IPS-NIHi7 (cell line): ENCODE measurements at regions not wholly inside any gene's neighbourhood (a gene's known extent, or its start where the extent isn't known, plus 50 kb on each side); places are given as distances from the start of the nearest gene placed in this dataset.
"Not testable (repeated sequence)": the region's sequence is repeated elsewhere in the genome, so short reads cannot be mapped to it uniquely, and the experiment has no call there.

ENCODE experiments used
- DNase-seq: peaks from one replicate; pipeline ENCODE4 v3.0.0; 2012; ENCODE audit warnings: mixed read lengths; ENCODE audit errors: extremely low spot score

DNA sequence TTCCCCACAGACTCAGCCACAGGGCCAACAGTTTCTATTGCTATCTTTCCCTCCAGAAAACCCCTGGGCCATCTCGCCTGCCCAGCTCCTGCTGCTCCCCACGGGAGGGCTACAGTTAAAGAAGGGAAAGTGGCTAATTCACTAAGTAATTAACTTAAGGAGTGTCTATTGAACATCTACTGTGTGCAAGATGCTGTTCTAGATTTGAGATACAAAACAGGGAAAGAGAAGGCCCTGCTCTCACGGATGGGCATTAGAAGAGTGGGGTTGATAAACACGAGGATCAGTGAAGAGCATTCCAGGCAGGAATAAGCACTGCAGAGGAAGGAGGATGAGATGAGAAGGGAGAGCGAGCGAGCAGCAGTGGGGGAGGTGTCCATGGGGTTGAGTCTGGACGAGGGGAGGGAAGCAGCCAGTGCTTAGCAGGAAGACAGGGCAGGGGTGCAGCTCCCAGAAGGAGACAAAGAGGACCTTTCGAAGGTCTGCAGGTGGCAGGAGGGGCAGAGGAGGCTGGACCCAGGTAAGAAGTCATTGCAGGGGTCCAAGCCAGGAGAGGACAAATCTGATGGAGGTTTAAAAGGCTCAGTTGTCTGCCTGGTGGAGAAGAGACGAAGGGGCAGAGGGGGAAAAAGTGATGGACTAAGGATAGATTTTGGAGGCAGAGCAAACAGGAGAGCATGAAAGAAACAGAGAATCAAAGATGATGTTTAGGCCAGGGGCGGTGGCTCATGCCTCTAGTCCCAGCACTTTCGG lies 64.7 kb downstream of the KLF15 start:
- DNase-seq, result peak; percentile 12

DNA sequence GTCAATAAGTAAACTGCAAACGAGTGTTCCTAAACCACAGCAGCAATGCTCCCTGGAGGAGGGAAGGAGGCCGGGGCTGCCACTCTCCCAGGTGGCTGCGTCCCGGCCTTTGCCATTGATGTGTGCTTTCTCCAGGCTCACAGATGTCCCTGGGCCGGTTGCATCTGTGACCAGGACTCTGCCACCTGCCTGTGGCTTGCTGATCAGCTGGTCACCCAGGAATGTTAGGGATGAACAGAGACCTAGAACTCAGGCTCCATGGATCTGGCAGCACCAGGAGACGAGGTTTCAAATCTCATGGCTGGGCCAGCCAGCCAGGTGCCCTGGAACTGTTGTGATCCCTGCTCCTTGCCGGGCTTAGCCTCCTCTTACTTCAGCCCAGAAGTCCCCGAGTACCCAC lies 65.7 kb downstream of the KLF15 start:
- DNase-seq, result peak; percentile 11

DNA sequence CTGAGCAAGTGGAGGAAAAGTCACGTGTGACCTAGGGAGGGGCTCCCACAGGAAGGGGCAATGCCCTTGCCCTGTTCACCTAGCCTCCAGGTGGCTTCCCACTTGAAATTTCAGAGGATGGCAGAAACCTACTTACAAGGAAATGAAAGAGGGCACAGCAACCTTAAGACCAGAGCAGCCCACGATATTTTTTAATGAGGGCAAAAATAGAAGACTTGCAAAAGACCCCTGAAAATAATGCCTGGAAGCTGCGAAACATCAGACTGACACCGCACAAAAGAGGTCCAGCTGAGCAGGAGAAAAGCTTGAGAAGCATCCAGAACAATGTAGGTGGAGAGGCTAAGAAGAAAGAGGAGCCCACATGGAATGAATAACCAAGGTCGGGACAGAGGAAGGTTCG lies 66.1 kb downstream of the KLF15 start:
- DNase-seq, result no peak

DNA sequence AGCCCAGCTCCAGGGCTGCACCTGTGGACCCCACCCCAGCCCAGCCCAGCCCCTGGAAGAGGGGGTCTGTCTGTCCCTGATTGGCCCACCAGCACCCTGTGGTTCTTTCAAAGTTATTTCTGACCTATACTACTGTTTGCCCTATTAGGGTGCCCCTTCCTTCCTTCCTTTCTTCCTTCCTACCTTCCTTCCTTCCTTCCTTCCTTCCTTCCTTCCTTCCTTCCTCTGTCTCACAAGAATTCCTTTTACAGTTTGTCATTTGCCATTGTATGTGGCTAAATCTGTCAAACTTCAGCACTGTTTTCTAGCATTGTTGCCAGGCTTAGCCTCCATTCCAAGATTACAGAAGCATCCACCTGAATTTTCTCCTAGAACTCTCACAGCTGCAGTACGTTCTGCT lies 66.9 kb downstream of the KLF15 start:
- no peak for DNase-seq

DNA sequence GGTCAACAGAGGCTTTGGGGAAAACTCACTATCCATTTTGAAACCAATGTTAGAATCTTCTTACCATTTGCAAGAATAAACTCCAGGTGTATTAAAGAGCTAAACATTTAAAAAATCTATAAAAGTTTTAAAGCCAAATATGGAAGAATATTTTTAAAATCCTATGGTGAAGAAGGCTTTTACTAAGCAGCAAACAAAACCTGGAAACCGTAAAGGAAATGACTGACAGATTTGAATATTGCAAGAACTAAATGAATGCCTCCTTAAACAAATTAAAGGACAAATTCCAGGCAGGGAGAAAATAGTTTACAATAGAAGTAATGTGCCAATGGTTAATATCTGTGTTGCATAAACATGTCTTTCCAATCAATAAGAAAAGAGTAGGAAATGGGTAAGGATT lies 68.1 kb downstream of the KLF15 start:
- no peak for DNase-seq

DNA sequence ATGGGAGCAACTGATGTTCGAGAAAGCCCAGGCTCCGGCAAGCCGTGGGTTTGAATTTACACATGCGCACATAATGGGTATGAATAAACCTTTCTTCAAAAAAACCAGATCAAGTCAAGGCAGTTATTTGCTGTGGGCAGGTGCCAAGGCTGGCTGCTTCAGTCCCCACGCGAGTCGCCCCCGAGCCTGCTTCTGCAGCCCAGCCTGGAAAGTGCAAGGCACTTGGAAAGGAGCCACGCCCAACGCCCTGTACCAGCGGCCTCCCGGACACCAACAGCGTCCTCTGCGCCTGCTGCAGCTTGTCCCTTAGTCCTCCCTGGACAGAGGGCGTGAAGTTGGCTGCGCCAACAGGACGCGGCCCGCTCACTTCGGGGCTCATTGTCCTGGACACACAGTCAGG lies 68.9 kb downstream of the KLF15 start:
- DNase-seq, result no peak

DNA sequence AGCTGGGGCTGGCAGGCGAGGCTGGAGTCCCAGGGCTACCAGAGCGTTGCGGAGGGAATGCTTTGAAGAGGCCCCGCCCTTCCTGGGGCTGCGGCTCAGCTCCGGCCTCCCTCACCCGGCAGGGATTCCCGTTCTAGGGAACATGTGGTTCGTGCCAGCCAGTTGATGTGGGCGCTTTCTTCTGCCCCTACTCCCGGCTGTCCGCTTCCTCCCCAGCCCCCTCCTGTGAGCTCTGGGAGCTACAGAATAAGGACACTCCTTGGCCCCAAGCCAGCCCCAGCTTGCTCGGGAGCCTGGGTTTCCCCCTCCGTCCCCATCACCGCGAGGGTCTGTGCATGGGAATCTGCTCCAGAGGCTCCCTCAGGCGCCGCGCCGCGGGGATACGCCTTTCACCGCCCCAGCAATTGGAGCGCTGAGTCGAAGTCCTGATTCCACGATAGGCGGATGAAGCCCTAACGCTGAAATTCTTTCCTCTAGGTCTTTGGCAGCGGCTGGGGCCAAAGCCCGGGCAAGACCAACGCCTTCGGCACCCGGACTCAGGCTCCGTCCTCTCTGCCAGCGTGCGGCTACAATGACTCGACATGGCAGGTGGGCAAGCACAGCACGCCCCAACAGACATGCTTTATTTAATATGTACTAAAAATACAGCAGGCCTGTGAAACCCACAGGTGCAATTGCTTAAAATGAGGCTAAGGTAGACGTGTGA lies 69.5 kb downstream of the KLF15 start:
- DNase-seq, result peak; percentile 78

DNA sequence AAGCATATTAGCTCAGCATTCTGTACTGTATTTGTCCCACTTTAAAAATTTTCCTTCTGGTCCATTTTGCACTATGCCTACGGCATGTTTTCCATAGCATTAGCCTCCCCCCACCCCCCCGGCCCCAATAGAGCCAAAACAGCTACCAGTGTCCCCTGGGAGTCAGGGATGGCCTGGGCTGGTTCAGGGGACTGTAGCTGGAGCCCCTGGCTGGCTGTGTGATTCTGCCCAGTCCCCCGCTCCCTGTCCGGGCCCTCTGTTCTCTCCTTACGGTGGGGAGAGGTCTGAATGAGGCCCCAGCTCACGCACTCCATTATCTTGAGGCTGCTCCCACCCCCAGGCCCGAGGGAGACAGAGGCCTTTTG lies 70.1 kb downstream of the KLF15 start:
- no peak for DNase-seq

DNA sequence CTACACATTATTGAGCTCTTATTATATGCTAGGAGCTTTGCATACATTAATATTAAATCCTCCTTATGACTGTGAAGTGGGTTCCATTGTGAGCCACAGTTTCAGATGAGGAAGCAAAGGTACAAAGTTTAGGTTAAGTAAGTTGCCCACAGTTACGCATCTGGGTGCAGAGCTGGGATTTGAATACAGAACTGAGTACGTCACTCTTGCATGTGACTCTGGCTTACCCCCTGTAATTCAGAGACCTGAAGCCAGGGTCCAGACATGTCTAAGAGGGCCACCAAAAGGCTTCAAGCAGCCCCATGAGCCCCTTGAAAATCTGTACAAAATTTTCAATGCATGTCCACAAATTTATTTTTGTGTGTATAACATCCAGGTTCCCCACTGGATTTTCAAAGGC lies 71.8 kb downstream of the KLF15 start:
- DNase-seq, result no peak

DNA sequence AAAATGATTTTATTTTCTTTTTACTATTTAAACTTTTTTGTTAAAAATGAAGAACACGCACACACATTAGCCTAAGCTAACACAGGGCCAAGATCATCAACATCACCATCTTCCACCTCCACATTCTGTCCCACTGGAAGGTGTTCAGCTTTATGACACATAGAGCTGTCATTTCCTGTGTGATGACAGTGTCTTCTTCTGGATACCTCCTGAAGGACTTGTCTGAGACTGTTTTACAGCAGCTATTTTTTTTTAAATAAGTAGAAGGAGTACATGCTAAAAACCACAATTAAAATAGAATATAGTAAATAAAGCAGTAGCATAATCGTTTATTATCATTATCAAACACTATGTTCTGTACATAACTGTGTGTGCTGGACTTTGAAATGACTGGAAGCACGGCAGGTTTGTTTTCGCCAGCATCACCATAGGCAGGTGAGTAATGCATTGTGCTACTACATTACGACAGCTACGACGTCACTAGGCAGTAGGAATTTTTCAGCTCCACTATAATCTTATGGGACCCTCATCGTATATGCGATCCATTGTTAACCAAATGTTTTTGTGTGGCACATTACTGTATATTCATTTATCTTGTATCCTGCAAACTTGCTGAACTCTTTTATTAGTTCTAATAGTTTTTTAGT lies 72.8 kb downstream of the KLF15 start:
- no peak for DNase-seq

DNA sequence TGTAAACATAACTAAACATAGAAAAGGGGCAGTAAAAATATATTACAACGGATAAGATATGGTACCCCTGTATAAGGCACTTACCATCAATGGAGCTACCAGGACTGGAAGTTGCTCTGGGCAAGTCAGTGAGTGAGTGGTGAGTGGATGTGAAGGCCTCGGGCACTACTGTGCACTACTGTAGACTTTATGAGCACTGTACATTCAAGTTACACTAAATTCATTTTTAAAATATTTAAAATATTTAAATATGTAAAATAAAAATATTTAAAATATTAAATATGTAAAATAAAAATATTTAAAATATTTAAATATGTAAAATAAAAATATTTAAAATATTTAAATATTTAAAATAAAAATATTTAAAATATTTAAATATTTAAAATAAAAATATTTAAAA lies 73.6 kb downstream of the KLF15 start:
- DNase-seq, result not testable (repeated sequence)

DNA sequence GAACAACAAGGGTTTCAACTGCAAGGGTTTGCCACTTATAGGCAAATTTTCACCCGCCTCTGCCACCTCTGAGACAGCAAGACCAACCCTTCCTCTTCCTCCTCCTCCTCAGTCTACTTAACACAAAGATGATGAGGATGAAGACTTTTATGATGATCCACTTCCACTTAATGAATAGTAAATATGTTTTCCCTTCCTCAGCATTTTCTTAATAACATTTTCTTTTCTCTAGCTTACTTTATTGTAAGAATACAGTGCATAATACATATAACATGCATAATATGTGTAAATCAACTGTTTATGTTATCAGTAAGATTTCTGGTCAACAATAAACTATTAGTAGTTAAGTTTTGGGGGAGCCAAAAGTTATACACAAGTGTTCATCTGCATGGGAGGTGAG lies 77.4 kb downstream of the KLF15 start:
- no peak for DNase-seq

DNA sequence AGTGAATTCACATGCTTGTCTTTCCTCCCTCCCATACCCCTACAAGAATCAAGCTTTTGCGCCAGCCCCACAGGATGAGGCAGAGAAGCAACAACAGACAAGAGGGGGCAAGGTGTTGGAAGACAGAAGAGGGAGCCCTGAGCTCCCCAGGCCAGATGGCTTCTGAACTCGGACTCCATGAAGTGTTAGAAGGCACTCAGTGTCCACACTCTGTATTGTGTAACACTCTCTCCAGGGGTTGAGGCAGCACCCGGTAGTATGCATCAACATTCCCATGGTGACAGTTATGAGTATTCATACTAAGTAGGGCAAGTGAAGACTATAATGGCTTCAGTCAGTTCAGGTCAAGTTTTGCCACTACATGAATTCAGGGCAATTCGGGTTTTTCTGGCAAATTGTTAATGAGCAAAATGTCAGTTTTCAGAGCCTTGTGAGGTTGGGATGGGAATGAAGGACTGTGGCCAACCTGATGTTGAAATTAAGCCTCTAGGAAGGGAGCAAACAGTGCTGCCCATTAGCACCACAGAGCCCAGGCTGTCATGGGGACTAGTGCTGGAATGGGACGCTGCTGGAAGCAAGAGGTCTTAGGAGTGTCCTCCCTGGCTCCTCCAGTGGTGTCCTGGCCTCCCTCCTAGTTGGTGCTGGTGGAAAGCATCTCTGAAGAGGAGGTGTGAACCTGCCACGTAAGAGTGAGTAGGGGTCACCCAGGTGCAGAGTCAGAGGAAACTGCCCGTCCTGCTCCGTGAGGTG lies 79.4 kb downstream of the KLF15 start:
- DNase-seq, result no peak

DNA sequence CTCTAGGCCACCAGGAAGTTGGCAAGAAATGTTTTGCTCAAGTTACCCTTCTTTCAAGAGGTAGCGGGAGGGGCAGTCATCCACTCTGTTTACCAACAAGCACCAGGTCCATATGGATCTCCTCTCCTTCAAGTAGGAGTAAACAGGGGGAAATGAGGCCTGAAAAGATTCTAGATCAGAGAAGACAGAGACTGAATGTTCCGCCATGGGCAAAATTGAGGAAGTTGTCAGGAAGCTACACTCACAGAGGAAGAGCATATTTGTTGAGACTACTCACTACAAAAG lies 81.6 kb downstream of the KLF15 start:
- no peak for DNase-seq

DNA sequence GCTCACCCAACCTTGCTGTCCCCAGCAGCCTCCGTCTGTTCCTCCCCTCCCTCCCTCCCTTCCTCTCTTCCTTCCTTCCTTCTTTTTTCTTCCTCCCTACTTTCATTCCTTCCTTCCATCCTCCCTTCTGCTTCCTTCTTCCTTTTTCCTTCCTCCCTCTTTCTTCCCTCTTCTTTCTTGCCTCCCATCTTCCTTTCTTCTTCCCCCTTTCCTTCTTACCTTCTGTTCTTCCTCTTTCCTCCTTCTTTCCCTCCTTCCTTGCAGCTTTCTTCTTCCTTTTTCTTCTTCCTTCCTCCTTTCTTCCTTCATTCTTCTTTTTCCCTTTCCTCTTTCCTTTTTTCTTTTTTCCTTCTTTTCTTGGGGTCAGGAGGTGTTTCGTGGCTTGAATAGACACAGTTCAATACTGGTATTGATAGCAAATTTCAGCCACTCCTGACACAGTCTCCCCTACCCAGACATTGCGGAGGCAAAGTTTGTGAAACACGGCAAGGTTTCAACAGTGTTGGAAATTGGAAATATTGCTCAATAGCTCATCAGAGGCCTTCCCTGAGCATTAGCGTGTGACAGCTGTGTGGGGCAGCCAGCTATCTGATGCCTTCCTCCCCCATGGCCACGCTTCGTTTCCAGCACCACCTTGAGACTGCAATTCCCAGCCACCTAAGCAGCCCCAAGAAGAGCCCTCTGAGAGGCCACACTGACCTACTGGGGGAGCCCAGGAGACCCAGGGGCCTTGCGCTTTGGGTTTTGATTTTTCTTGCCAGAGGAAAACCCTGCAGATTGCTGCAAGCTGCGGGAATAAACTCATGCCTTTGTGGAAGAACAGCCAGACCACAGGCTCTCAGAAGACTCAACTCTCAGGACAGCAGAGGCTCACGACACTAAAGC lies 82.2 kb downstream of the KLF15 start:
- DNase-seq, result no peak

DNA sequence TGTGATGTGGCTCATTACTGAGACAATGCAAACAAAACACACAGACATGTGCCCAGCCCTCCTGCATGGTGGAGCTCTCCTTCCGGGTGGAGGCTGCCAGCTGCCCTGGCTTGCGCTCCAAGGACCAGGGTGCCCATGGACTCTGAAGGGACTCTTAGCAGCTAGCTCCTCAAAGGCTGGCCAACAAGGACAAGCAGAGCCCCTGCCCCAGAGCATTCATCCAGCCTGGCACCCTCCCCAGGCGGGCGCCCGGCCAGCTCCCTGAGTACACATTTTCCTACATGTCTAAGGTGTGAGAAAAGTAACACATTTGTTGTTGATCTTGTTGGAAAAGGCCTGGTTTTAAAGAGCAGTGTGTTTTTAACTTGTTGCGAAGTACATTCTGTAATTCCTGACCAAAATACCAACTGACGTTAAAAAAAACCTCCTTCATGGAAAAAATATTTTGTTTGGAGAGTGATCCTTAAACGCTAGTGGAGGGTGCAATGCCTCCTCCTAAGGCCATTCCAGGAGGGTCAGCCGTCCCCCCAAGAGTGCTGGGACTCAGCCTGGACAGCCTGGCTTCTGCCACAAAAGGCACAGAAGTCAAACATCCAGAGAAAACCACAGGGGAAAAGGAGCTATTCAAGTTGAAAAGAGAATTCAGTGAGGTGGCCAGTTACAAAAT lies 86.9 kb downstream of the KLF15 start:
- no peak for DNase-seq

DNA sequence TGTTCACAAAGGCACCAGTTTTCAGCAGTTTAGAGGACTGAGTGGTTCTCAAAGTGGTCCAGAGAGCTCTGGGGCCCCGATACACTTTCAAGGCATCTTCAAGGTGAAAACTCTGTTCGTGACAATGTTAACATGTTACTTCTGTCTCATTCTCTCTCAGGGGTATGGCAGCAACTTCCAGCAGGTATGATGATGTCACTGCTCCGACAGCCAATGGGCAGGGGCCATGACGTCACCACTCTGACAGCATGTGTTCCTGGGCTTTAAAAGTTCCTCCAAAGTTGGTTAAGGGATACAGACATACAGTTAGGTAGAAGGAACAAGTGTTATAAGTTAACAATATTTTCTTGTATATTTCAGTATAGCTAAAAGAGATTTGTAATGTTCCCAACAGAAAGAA lies 87.9 kb downstream of the KLF15 start:
- no peak for DNase-seq

DNA sequence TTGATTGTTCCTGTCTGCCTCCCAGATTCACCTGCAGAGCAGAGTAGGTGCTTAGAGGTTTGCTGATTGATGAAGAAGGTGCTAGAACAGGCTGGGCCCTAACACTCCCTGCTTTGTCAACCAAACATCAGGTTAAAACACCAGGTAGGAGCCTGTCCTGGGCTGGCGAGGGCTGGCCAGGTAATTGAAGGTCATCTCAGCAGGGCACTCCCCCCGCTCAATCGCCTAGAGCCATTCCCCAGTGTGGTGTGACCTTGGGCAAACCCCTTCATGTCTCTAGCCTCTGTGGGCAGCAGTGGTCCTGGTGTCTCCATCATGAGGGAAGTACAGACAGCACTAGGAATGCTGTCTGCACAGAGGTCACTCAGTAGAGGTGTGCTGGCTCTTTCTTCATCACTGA lies 88.3 kb downstream of the KLF15 start:
- DNase-seq, result no peak

DNA sequence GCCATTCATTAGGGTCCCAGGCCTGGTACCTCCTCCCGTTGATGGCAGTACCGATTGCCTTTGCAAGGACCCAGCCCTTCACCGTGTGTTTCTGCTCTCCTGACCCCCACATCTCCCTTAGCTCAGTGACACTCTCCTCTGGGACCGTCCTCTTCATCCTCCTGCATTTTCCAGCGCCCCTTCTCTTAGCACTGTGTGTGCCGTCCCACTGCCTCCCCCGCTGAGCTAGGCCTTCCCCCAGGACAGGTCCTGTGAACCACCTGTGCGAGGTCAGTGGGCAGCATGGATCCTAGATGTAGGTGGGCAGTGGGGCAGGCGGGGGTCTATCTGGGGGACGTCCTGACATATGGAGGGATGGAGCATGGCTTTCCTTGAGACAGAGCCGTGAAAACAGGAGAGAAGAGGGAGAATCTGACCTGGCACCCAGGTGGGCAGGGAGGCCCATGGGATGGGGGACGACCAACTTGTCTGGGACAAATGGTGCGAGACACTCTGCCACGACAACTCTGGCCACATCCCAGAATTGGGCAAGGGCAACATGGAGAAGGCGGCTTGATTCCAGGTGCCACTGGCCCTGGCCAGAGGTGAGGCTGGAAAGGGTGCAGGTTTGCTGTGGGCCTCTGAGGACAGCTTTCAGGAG lies 87.7 kb upstream of the ALDH1L1 start:
- no peak for DNase-seq

DNA sequence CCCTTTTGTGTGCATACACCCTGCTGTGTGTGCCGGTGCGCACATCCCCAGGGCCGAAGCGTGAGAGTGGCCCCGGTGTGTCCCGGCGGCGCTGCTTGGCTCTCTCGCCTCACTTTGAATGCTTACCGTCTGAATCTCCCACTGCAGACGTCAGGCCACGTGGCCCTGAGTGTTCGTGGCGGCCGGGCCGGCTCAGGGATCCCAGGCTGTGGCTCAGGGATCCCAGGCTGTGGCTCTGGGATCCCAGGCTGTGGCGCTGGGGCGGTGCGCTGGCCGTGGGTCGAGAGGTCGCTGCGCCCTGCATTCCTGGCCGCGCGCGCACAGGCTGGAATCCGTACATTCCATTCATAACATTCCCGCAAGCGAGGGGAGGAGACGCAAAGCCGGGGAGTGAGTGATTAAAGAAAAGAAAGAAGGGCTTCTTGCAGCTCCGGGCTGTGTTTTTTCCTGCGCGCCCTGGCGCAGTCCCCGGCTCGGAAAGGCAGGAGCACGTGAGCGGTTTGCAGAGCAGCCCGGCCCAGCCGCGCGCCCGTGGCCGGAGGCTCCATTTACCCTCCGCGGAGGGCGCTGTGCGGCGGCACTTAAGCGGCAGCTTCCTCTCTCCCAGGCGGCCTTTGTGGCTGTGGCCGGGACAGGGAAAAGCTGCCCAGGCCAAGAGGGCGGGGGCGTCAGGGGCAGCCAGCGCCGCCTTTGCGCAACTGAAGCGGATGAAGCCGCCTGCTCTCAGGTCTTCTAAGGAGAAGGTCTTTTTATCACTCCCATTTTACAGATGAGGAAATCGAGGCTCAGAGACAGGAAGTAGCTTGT lies 87.0 kb upstream of the ALDH1L1 start:
- DNase-seq, result peak; percentile 80
